BJ (cell line): ENCODE measurements at regions not wholly inside any gene's neighbourhood (a gene's known extent, or its start where the extent isn't known, plus 50 kb on each side); places are given as distances from the start of the nearest gene placed in this dataset.
"Not testable (repeated sequence)": the region's sequence is repeated elsewhere in the genome, so short reads cannot be mapped to it uniquely, and the experiment has no call there.

Experiments used
- CTCF ChIA-PET: fragments of 350-600 bp; formaldehyde crosslinking; extraction: SDS; loops from one replicate; lab custom pipeline; 2021; ENCODE audit warnings: antibody characterized with exemption, inconsistent platforms; lab: Yijun Ruan, JAX
- POLR2A ChIA-PET: fragments of 300-600 bp; sonication (Branson Sonifier 250); formaldehyde crosslinking; extraction: SDS; loops from one replicate; lab custom pipeline; 2021; ENCODE audit warnings: antibody characterized with exemption; lab: Charles Lee
- DNase-seq: peaks from one replicate; pipeline ENCODE4 v3.0.0-alpha.2; 2011; ENCODE audit warnings: low read depth
- H3K27me3 ChIP-seq: 2 replicates; pipeline ENCODE4 v1.6.0; 2011; ENCODE audit warnings: low read length; ENCODE audit not compliant: control insufficient read depth, insufficient read depth
- H3K36me3 ChIP-seq: 2 replicates; pipeline ENCODE4 v1.5.1; 2011; ENCODE audit warnings: low read length; ENCODE audit not compliant: control insufficient read depth, insufficient read depth
- H3K4me3 ChIP-seq: 2 replicates; pipeline ENCODE4 v1.5.1; 2011; ENCODE audit warnings: low read depth, mild to moderate bottlenecking, control low read depth, low read length
- TF ChIP-seq, protein P1 (sequence below): IDR thresholded peaks from 2 replicates; pipeline ENCODE4 v1.5.1; 2011; ENCODE audit warnings: low read depth, mild to moderate bottlenecking, control low read depth, inconsistent platforms, low read length, moderate library complexity; ENCODE audit not compliant: insufficient read depth

- ChIA-PET CTCF (no interaction called here), POLR2A (no interaction called here)
- no peak for DNase-seq
- H3K36me3 ChIP-seq, result no peaks in the 10 kb centered on the region
- no peak overlapping the region for H3K4me3 ChIP-seq
- TF ChIP-seq, protein P1, sequence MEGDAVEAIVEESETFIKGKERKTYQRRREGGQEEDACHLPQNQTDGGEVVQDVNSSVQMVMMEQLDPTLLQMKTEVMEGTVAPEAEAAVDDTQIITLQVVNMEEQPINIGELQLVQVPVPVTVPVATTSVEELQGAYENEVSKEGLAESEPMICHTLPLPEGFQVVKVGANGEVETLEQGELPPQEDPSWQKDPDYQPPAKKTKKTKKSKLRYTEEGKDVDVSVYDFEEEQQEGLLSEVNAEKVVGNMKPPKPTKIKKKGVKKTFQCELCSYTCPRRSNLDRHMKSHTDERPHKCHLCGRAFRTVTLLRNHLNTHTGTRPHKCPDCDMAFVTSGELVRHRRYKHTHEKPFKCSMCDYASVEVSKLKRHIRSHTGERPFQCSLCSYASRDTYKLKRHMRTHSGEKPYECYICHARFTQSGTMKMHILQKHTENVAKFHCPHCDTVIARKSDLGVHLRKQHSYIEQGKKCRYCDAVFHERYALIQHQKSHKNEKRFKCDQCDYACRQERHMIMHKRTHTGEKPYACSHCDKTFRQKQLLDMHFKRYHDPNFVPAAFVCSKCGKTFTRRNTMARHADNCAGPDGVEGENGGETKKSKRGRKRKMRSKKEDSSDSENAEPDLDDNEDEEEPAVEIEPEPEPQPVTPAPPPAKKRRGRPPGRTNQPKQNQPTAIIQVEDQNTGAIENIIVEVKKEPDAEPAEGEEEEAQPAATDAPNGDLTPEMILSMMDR, result no peak
- H3K27me3 ChIP-seq, result no peaks in the 10 kb centered on the region
Measured at GRCh38 chr10:10714327-10714726, 303.3 kb upstream of the CELF2 start.

DNA sequence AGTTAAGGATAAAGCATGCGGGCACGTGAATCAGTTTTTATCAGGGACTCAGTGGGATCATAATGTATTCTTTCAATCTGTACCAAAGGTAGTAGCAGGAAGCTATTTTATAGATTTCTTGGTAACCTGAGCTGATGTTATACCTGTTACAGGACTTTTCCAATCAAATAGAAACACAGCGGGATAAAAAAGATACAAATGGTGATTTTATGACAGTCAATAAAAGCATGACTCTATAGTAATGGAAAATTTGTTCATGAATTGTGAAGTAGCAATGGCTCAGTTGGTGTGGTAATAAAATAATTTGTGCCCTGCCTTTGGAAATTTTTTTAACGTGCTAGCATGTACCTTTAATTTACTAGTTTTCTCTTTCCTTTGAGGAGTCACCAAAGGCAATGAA is 300.7 kb upstream of the CELF2 start:
- ChIA-PET CTCF (no interaction called here), POLR2A (no interaction called here)
- TF ChIP-seq, protein P1, result no peak
- no peak for DNase-seq
- Histone ChIP-seq H3K4me3 (no peak overlapping the region), H3K36me3 (no peaks in the 10 kb centered on the region), H3K27me3 (no peaks in the 10 kb centered on the region)

GRCh38 chr10:10722422-10722821 is 295.2 kb upstream of the CELF2 start:
- no peaks in the 10 kb centered on the region for H3K36me3 ChIP-seq
- ChIA-PET POLR2A (no interaction called here), CTCF (no interaction called here)
- no peaks in the 10 kb centered on the region for H3K27me3 ChIP-seq
- H3K4me3 ChIP-seq, result no peak overlapping the region
- no peak for DNase-seq
- TF ChIP-seq, protein P1, result no peak

DNA sequence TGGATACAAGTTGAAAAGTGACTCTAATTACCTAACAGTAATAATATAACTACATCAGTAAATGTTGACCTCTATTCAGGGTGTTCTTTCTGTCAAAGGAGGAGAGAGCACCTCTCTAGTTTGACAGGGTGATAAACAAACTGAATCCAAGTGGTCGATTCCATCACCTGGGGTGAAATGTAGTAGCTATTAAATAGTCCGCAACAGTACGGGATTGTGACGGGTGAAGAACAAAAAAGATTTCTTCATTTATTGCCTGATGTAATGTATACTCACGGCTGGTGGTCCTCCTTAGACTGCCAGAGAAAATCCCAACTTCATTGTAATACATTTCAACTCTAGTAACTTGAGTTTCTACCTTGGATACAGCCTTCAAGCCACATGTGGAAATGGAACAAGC is 292.5 kb upstream of the CELF2 start:
- ChIA-PET CTCF (interaction anchor here (1.4 kb wide), 1 partner anchor 22 kb away, joined by 4 read pairs; no protein-coding TSS in a partner anchor), POLR2A (no interaction called here)
- TF ChIP-seq, protein P1, result no peak

DNA sequence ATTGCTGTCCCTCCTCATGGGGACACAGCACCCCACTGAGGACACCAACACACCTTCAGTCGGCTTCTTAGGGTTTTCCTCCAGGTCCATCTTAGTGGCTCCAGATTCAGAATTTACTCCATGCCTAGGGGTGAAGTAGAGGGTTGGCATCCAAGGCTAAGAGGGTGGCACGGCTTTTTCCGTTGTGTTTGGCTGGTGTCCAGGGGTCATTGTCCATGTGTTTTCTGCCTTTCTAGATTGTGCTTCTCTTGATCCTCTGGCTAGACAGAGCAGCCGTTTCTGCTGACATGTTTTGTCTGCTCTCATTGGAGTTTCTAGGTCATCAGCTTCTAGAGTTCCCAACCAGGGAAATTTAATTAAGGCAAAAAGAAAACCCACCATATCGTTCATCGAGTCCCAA is 291.6 kb upstream of the CELF2 start:
- H3K27me3 ChIP-seq, result no peaks in the 10 kb centered on the region
- ChIA-PET CTCF (interaction anchor here (1.4 kb wide), 1 partner anchor 23 kb away, joined by 4 read pairs; no protein-coding TSS in a partner anchor), POLR2A (interaction anchor here (0.7 kb wide), 1 partner anchor 44 kb away, joined by 4 read pairs; no protein-coding TSS in a partner anchor)
- DNase-seq, result no peak
- TF ChIP-seq, protein P1, result no peak
- H3K36me3 ChIP-seq, result no peaks in the 10 kb centered on the region
- H3K4me3 ChIP-seq, result no peak overlapping the region

More for the DNA sequence above, 292.5 kb upstream of the CELF2 start:
- no peaks in the 10 kb centered on the region for H3K27me3 ChIP-seq
- H3K4me3 ChIP-seq, result no peak overlapping the region
- no peak for DNase-seq
- no peaks in the 10 kb centered on the region for H3K36me3 ChIP-seq

GRCh38 chr10:10727411-10727810 is 290.3 kb upstream of the CELF2 start:
- POLR2A ChIA-PET, H3K27me3 ChIP-seq, H3K36me3 ChIP-seq, H3K4me3 ChIP-seq, DNase-seq, CTCF ChIA-PET: not testable (repeated sequence)
